Hepatic stellate cell (primary cell): ENCODE measurements at regions not wholly inside any gene's neighbourhood (a gene's known extent, or its start where the extent isn't known, plus 50 kb on each side); places are given as distances from the start of the nearest gene placed in this dataset.

Source experiments
- DNase-seq: peaks from one replicate; pipeline ENCODE4 v3.0.0; 2011; ENCODE audit warnings: low spot score

GRCh38 chrX:7789200-7789599 lies 53.8 kb upstream of the VCX start:
- no peak for DNase-seq

- no peak for DNase-seq
These were observed 54.6 kb upstream of the VCX start for GRCh38 chrX:7788334-7788733.

- no peak for DNase-seq
These were observed 55.3 kb upstream of the VCX start for GRCh38 chrX:7787714-7788113.

- DNase-seq, result no peak
These were observed 58.4 kb upstream of the VCX start for GRCh38 chrX:7784580-7784979.

- DNase-seq, result no peak
These were observed 63.3 kb upstream of the VCX start for GRCh38 chrX:7779644-7780043.

- no peak for DNase-seq
These were observed 67.0 kb upstream of the VCX start for GRCh38 chrX:7775987-7776386.

GRCh38 chrX:7771788-7772438 lies 71.1 kb upstream of the VCX start:
- no peak for DNase-seq

- DNase-seq, result no peak
These were observed 83.1 kb upstream of the VCX start for GRCh38 chrX:7759830-7760229.

GRCh38 chrX:7746856-7747255 lies 96.1 kb upstream of the VCX start:
- peak; percentile 8 for DNase-seq

- no peak for DNase-seq
These were observed 112.9 kb upstream of the VCX start for GRCh38 chrX:7730071-7730470.

- no peak for DNase-seq
These were observed 122.5 kb upstream of the VCX start for GRCh38 chrX:7720519-7720918.

GRCh38 chrX:7714351-7714750 lies 128.6 kb upstream of the VCX start:
- no peak for DNase-seq

GRCh38 chrX:7711167-7711566 lies 131.8 kb upstream of the VCX start:
- no peak for DNase-seq

- DNase-seq, result no peak
These were observed 133.1 kb upstream of the VCX start for GRCh38 chrX:7709845-7710244.

GRCh38 chrX:7706032-7706431 lies 136.9 kb upstream of the VCX start:
- DNase-seq, result peak; percentile 3

GRCh38 chrX:7704205-7704604 lies 138.8 kb upstream of the VCX start:
- peak; percentile 2 for DNase-seq

- DNase-seq, result no peak
These were observed 144.7 kb upstream of the VCX start for GRCh38 chrX:7698248-7698647.

GRCh38 chrX:7690842-7691241 lies 152.1 kb upstream of the VCX start:
- DNase-seq, result no peak

GRCh38 chrX:7689791-7690412 lies 153.1 kb upstream of the VCX start:
- DNase-seq, result no peak

- no peak for DNase-seq
These were observed 162.8 kb upstream of the VCX start for GRCh38 chrX:7680181-7680580.

- no peak for DNase-seq
These were observed 188.7 kb upstream of the VCX start for GRCh38 chrX:7654316-7654715.

- no peak for DNase-seq
These were observed 195.1 kb upstream of the VCX start for GRCh38 chrX:7647831-7648230.

GRCh38 chrX:7641141-7641540 lies 201.8 kb upstream of the VCX start:
- DNase-seq, result no peak

GRCh38 chrX:7640392-7640791 lies 202.6 kb upstream of the VCX start:
- DNase-seq, result no peak
